ENCODE measurements at regions not wholly inside any gene's neighbourhood (a gene's known extent, or its start where the extent isn't known, plus 50 kb on each side); places are given as distances from the start of the nearest gene placed in this dataset.

DNA sequence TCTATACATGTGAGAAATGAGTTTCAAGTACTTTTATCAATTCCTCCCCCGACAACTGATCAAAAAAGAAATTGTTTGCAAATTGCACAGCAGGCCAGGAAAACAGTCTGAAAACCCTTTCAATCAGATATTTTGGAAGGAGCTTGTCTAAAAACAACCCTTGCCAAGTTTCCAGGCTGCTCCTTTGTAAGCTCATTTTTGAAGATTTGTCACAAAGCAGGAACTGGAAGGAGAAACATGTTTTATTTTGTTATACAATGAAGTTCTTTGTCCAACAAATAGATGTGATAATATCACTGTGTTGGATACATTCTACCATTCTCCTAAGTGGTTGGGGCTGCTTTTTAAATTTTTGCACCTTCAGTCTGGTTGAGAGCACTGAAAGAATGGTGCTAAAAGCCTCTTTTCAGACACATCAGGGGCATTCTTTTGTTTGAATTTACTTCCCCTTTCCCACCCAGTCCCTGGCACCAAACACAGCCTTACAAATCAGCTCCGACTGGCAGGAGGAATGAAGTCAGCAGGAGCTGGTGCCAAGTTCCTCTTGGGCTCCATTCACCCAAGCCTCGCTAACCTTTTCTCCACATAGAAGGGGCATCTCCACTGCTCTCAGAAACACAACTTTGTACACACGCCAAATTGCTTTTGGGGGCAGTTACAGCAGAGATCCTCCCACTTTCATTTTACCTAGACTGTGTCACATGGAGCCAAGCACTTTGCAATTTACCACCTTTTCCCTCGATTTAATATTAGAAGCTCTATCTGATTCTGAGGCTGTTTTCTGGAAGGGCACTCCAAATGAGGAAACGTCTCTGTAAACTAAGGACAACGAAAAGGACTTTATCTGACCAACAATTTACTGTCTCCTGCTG, 88.0 kb downstream of the C1D start:
- Mint-ChIP-seq H3K27ac (no peak overlapping the region), H3K36me3 (ENCODE audit: low read depth) (no peaks in the 10 kb centered on the region), H3K4me3 (no peak overlapping the region), H3K27me3 (peaks cover 6% of the 10 kb centered on the region), H3K4me1 (no peaks in the 10 kb centered on the region), H3K9me3 (no peaks in the 10 kb centered on the region)
- no peak for ATAC-seq (replicated peaks)

DNA sequence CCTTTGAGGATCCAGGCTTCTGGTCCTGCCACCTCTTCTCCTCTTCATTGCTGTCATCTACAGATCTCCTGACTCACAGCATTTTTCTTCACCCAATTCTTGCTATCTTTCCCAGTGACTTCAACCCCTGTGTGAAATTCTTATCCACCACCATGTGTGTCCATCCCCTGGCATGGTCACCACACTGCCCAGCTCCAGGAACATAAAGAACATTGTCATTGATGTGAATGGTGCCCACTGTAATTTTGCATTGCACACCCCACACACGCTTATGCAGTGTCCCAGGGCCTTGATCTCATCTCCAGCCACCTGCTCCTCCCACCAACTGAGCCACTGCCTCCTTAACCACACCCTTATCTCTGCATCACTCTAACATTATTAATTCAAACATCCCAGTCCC, 85.3 kb downstream of the C1D start:
- no peak for ATAC-seq (replicated peaks)
- H3K36me3 Mint-ChIP-seq (ENCODE audit: low read depth): no peaks in the 10 kb centered on the region
- no peak overlapping the region for H3K27ac Mint-ChIP-seq
- peaks cover 3% of the 10 kb centered on the region for H3K27me3 Mint-ChIP-seq
- no peaks in the 10 kb centered on the region for H3K4me1 Mint-ChIP-seq
- H3K9me3 Mint-ChIP-seq: no peaks in the 10 kb centered on the region
- H3K4me3 Mint-ChIP-seq: no peak overlapping the region

DNA sequence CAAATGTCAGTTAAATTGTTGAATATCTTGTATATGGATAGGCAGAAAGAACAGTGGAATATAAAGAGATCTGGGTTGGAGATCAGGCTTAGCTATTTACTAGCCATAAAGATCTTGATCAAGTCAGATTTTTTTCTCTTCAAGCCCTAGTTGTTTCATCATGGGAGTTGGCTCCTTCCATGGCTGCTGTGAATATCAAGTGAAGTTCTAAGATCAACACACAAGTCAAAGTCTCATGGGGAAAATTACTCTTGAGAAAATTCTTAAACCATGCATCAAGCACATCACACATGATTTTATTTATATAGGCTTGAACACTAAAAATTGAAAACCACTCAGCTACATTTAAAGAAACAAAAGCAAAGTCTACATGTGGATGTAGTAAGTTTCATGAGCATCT, 79.8 kb downstream of the C1D start:
- Mint-ChIP-seq H3K4me3 (no peak overlapping the region), H3K27me3 (peaks cover 19% of the 10 kb centered on the region), H3K36me3 (ENCODE audit: low read depth) (no peaks in the 10 kb centered on the region), H3K27ac (no peak overlapping the region), H3K4me1 (no peaks in the 10 kb centered on the region), H3K9me3 (no peaks in the 10 kb centered on the region)
- no peak for ATAC-seq (replicated peaks)

DNA sequence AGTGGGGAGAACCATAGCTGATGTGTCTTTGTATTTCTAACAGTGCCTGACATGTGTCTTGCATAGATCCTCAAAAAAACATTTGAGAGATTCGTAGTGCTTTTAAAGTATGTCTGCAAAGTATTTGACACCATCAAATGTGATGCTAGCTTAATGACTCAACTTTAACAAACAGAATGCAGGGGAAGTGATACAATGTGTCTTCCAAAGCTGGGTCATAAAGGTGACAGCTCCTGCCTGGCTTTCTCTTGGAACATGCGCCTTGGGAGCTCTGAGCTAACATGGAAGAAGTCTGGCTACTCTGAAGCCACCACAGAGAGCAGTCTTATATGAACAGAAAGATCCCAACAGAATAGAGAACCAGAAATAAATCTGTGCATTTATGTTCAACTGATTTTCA, 78.2 kb downstream of the C1D start:
- H3K9me3 Mint-ChIP-seq: no peaks in the 10 kb centered on the region
- ATAC-seq (replicated peaks): no peak
- no peaks in the 10 kb centered on the region for H3K4me1 Mint-ChIP-seq
- H3K4me3 Mint-ChIP-seq: no peak overlapping the region
- H3K27ac Mint-ChIP-seq: no peak overlapping the region
- no peaks in the 10 kb centered on the region for H3K36me3 Mint-ChIP-seq (ENCODE audit: low read depth)
- peaks cover 19% of the 10 kb centered on the region for H3K27me3 Mint-ChIP-seq

DNA sequence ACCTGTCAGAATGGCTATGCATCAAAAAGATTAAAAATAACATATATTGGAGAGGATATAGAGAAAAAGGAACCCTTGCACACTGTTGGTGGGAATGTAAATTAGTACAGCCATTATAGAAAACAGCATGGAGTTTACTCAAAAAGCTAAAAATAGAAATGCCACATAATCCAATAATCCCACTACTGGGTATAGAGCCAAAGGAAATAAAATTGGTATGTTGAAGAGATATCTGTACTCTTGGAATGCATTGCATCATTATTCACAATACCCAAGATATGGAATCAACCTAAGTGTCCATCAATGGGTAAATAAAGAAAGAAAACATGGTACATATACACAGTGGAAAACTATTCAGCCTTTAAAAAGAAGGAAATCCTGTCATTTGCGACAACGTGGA, 77.2 kb downstream of the C1D start:
- Mint-ChIP-seq H3K9me3 (no peaks in the 10 kb centered on the region), H3K27me3 (peaks cover 19% of the 10 kb centered on the region), H3K27ac (no peak overlapping the region), H3K36me3 (ENCODE audit: low read depth) (no peaks in the 10 kb centered on the region), H3K4me3 (no peak overlapping the region), H3K4me1 (no peaks in the 10 kb centered on the region)
- no peak for ATAC-seq (replicated peaks)

DNA sequence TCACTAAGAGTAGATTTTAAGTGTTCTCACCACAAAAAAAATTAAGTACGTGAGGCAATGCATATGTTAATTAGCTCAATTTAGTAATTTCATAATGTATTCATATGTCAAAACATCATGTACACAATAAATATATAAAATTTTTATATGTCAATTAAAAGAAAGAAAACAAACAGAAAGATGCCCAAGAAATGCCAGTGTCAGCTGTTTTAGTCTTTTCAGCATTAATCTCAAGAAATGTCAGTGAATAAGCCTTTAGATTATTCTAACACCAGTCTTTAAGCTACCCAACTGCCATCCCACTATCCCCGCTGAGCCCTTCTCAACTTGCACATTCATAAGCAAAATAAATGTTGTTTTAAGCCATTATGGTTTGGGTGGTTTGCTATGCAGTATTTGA, 76.5 kb downstream of the C1D start:
- no peaks in the 10 kb centered on the region for H3K36me3 Mint-ChIP-seq (ENCODE audit: low read depth)
- ATAC-seq (replicated peaks): no peak
- H3K9me3 Mint-ChIP-seq: no peaks in the 10 kb centered on the region
- H3K27me3 Mint-ChIP-seq: peaks cover 19% of the 10 kb centered on the region
- no peak overlapping the region for H3K27ac Mint-ChIP-seq
- H3K4me1 Mint-ChIP-seq: no peaks in the 10 kb centered on the region
- no peak overlapping the region for H3K4me3 Mint-ChIP-seq

Data from activated T-helper 17 cell treated with anti-CD3 and anti-CD28 coated beads, Interleukin-2, amount 50 U/mL, for 72 hours (primary cell).